ENCODE measurements at regions not wholly inside any gene's neighbourhood (a gene's known extent, or its start where the extent isn't known, plus 50 kb on each side); places are given as distances from the start of the nearest gene placed in this dataset.

GRCh38 chr3:124276539-124277143, 284.7 kb upstream of the ROPN1 start:
- no peak for DNase-seq (ENCODE audit: low read depth in 2 of 2)

GRCh38 chr3:124277144-124277890, 285.4 kb upstream of the ROPN1 start:
- DNase-seq (ENCODE audit: low read depth in 2 of 2), result no peak

- DNase-seq (ENCODE audit: low read depth in 2 of 2), result no peak
Observed at GRCh38 chr3:124281453-124282316, 289.8 kb upstream of the ROPN1 start.

- no peak for DNase-seq (ENCODE audit: low read depth in 2 of 2)
Observed at GRCh38 chr3:124282751-124283651, 291.1 kb upstream of the ROPN1 start.

- no peak for DNase-seq (ENCODE audit: low read depth in 2 of 2)
Observed at GRCh38 chr3:124283652-124284023, 291.7 kb upstream of the ROPN1 start.

- DNase-seq (ENCODE audit: low read depth in 2 of 2), result no peak
Observed at GRCh38 chr3:124288996-124289395, 297.1 kb upstream of the ROPN1 start.

GRCh38 chr3:124291008-124291407, 299.1 kb upstream of the ROPN1 start:
- DNase-seq (ENCODE audit: low read depth in 2 of 2), result no peak

GRCh38 chr3:124292329-124292728, 300.4 kb upstream of the ROPN1 start:
- DNase-seq (ENCODE audit: low read depth in 2 of 2), result no peak

- DNase-seq (ENCODE audit: low read depth in 2 of 2), result no peak
Observed at GRCh38 chr3:124293584-124293983, 301.7 kb upstream of the ROPN1 start.

- DNase-seq (ENCODE audit: low read depth in 2 of 2), result no peak
Observed at GRCh38 chr3:124295362-124295761, 303.4 kb upstream of the ROPN1 start.

GRCh38 chr3:124296406-124296805, 304.5 kb upstream of the ROPN1 start:
- DNase-seq (ENCODE audit: low read depth in 2 of 2), result no peak

- no peak for DNase-seq (ENCODE audit: low read depth in 2 of 2)
Observed at GRCh38 chr3:124297062-124297980, 305.4 kb upstream of the ROPN1 start.

GRCh38 chr3:124298301-124298700, 306.4 kb upstream of the ROPN1 start:
- DNase-seq (ENCODE audit: low read depth in 2 of 2), result no peak

GRCh38 chr3:124298951-124299350, 307.0 kb upstream of the ROPN1 start:
- no peak for DNase-seq (ENCODE audit: low read depth in 2 of 2)

GRCh38 chr3:124299831-124300230, 307.9 kb upstream of the ROPN1 start:
- no peak for DNase-seq (ENCODE audit: low read depth in 2 of 2)

GRCh38 chr3:124300416-124300815, 308.5 kb upstream of the ROPN1 start:
- no peak for DNase-seq (ENCODE audit: low read depth in 2 of 2)

- no peak for DNase-seq (ENCODE audit: low read depth in 2 of 2)
Observed at GRCh38 chr3:124303305-124303910, 311.5 kb upstream of the ROPN1 start.

GRCh38 chr3:124306665-124307064, 314.7 kb upstream of the ROPN1 start:
- DNase-seq (ENCODE audit: low read depth in 2 of 2), result no peak

- no peak for DNase-seq (ENCODE audit: low read depth in 2 of 2)
Observed at GRCh38 chr3:124313621-124314020, 321.7 kb upstream of the ROPN1 start.
